Caco-2 (cell line): ENCODE measurements at regions not wholly inside any gene's neighbourhood (a gene's known extent, or its start where the extent isn't known, plus 50 kb on each side); places are given as distances from the start of the nearest gene placed in this dataset.

Experiments used
- BruUV-seq: library from RNA; stranded (reverse); fragments of 400-500 nt; replicated peaks from 2 replicates; lab custom pipeline; 2021; lab: Mats Ljungman, UMichigan
- CTCF ChIA-PET: fragments of 300-600 bp; sonication (Branson Sonifier 250); formaldehyde crosslinking; loops from one replicate; lab custom pipeline; 2022; ENCODE audit warnings: antibody characterized with exemption; lab: Charles Lee
- POLR2A ChIA-PET: fragments of 300-600 bp; sonication (Branson Sonifier 250); formaldehyde crosslinking; loops from one replicate; lab custom pipeline; 2022; ENCODE audit warnings: antibody characterized with exemption; lab: Charles Lee
- DNase-seq, 2 experiments: peaks; one replicate each; pipeline versions ENCODE4 v3.0.0 to v3.0.0-alpha.2; 2020 to 2022
- H3K27me3 ChIP-seq: replicated peaks from 2 replicates; pipeline ENCODE4 v1.6.0; 2011; ENCODE audit warnings: low read length; ENCODE audit not compliant: control insufficient read depth, insufficient read depth
- H3K36me3 ChIP-seq: 2 replicates; pipeline ENCODE4 v1.5.1; 2011; ENCODE audit warnings: low read length; ENCODE audit not compliant: control insufficient read depth, insufficient read depth
- H3K4me1 ChIP-seq: fragments of 250-450 bp; sonication (Bioruptor Pico); 2 replicates; pipeline ENCODE4 v1.5.1; 2020; ENCODE audit warnings: mild to moderate bottlenecking
- H3K4me3 ChIP-seq: 2 replicates; pipeline ENCODE4 v1.5.1; 2011; ENCODE audit warnings: low read depth, mild to moderate bottlenecking, control low read depth, low read length
- H3K9me3 ChIP-seq: fragments of 250-450 bp; sonication (Bioruptor Pico); 2 replicates; pipeline ENCODE4 v1.5.1; 2020; ENCODE audit warnings: mild to moderate bottlenecking, moderate library complexity
- H3K27ac Mint-ChIP-seq: one replicate; pipeline ENCODE4 v1.8.0; 2022; ENCODE audit warnings: mixed read lengths; ENCODE audit not compliant: unreplicated experiment
- H3K27me3 Mint-ChIP-seq: one replicate; pipeline ENCODE4 v1.8.0; 2022; ENCODE audit warnings: mixed read lengths; ENCODE audit not compliant: insufficient read depth, unreplicated experiment
- H3K36me3 Mint-ChIP-seq: one replicate; pipeline ENCODE4 v1.8.0; 2022; ENCODE audit warnings: mild to moderate bottlenecking, mixed read lengths; ENCODE audit not compliant: insufficient read depth, unreplicated experiment
- H3K4me1 Mint-ChIP-seq: one replicate; pipeline ENCODE4 v1.8.0; 2022; ENCODE audit warnings: low read depth, mixed read lengths; ENCODE audit not compliant: unreplicated experiment
- H3K4me3 Mint-ChIP-seq: one replicate; pipeline ENCODE4 v1.8.0; 2022; ENCODE audit warnings: mild to moderate bottlenecking, moderate library complexity, mixed read lengths; ENCODE audit not compliant: unreplicated experiment
- H3K9me3 Mint-ChIP-seq: one replicate; pipeline ENCODE4 v1.8.0; 2022; ENCODE audit warnings: mixed read lengths; ENCODE audit not compliant: unreplicated experiment
- CTCF ChIP-seq, 2 experiments: fragments of 200-600 bp in 1 of 2; IDR thresholded peaks; 1 replicate in 1 of 2; 2 replicates in 1 of 2; pipeline versions ENCODE4 v1.5.1 to v1.8.0; 2011 to 2022; ENCODE audit warnings: antibody characterized with exemption in 1 of 2, control low read depth in 1 of 2, inconsistent platforms in 1 of 2, low read depth in 1 of 2, low read length in 1 of 2, mild to moderate bottlenecking in 1 of 2, moderate library complexity in 1 of 2; ENCODE audit not compliant: insufficient read depth in 1 of 2, severe bottlenecking in 1 of 2, unreplicated experiment in 1 of 2
- intact Hi-C: fragments of 100-400 bp; cut with micrococcal nuclease; formaldehyde crosslinking; loops from one replicate; pipeline ENCODE4 v1.10.0; 2022; ENCODE audit not compliant: unreplicated experiment

GRCh38 chr9:110069326-110070248 is 138.4 kb downstream of the C9orf152 start:
- H3K9me3 ChIP-seq, result no peaks in the 10 kb centered on the region
- Mint-ChIP-seq H3K4me3 (no peak overlapping the region), H3K27ac (no peak overlapping the region), H3K9me3 (no peaks in the 10 kb centered on the region), H3K4me1 (peaks cover 30% of the 10 kb centered on the region), H3K27me3 (no peaks in the 10 kb centered on the region), H3K36me3 (peaks cover 7% of the 10 kb centered on the region)
- ChIA-PET CTCF (no interaction called here), POLR2A (no interaction called here)
- no peak for TF ChIP-seq CTCF (IDR thresholded peaks at IDR 0.05; ENCODE audit: insufficient read depth in 1 of 2, low read depth in 1 of 2, low read length in 1 of 2, severe bottlenecking in 1 of 2, unreplicated experiment in 1 of 2)
- intact Hi-C loops, result loop anchor here (5.0 kb wide), 1 partner anchor 83 kb away; no protein-coding TSS in a partner anchor
- H3K4me3 ChIP-seq, result no peak overlapping the region
- H3K27me3 ChIP-seq, result no peaks in the 10 kb centered on the region
- peaks cover 29% of the 10 kb centered on the region for H3K4me1 ChIP-seq
- no peaks in the 10 kb centered on the region for H3K36me3 ChIP-seq
- no peak for DNase-seq
- BruUV-seq, result no TSS peak

- Histone ChIP-seq H3K4me1 (peaks cover 22% of the 10 kb centered on the region), H3K36me3 (no peaks in the 10 kb centered on the region), H3K27me3 (no peaks in the 10 kb centered on the region), H3K9me3 (no peaks in the 10 kb centered on the region), H3K4me3 (no peak overlapping the region)
- no TSS peak for BruUV-seq
- Mint-ChIP-seq H3K27ac (no peak overlapping the region), H3K4me3 (no peak overlapping the region), H3K36me3 (no peaks in the 10 kb centered on the region), H3K27me3 (no peaks in the 10 kb centered on the region), H3K9me3 (no peaks in the 10 kb centered on the region), H3K4me1 (peaks cover 14% of the 10 kb centered on the region)
- intact Hi-C loops, result loop anchor here (1.0 to 5.0 kb wide), 3 partner anchors 16 to 80 kb away; no protein-coding TSS in a partner anchor
- CTCF ChIA-PET, result interaction anchor here (0.5 to 0.8 kb wide), 3 partner anchors 32 to 71 kb away, joined by 3 read pairs; no protein-coding TSS in a partner anchor
- POLR2A ChIA-PET, result interaction anchor here (1.0 kb wide), 1 partner anchor 54 kb away, joined by 10 read pairs; no protein-coding TSS in a partner anchor
- TF ChIP-seq CTCF (IDR thresholded peaks at IDR 0.05; ENCODE audit: insufficient read depth in 1 of 2, low read depth in 1 of 2, low read length in 1 of 2, severe bottlenecking in 1 of 2, unreplicated experiment in 1 of 2), result no peak
- no peak for DNase-seq
These were observed 135.2 kb downstream of the C9orf152 start for GRCh38 chr9:110072597-110073355.

DNA sequence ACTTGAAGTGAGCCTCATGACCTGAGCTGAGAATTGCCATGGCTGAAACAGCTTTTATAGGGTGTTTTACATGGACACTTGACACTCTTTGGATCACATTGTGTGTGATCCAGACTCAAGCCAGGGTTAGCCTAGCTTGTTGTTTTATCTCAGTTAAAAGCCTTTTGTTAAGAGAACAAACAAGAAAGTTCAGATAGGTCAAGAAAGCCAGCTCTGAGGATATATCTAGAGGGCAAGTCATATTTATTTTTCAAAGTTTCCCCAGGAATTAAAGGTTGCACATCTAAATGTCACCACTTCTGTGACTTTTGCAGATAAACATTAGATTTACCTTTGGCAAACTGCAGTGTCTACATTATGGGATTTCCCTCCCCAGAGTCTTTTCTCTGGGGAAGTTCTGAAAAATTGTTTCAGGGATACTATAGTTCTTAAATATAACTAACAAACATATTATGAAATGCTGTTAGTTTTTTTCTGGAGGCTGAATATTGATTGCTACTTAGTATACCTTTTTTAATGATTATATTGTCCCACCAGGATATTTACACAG is 134.5 kb downstream of the C9orf152 start:
- CTCF ChIA-PET, result interaction anchor here (0.5 to 0.8 kb wide), 3 partner anchors 31 to 70 kb away, joined by 3 read pairs; no protein-coding TSS in a partner anchor
- no peaks in the 10 kb centered on the region for H3K9me3 Mint-ChIP-seq
- H3K36me3 Mint-ChIP-seq, result no peaks in the 10 kb centered on the region
- Histone ChIP-seq H3K4me3 (no peak overlapping the region), H3K9me3 (no peaks in the 10 kb centered on the region), H3K36me3 (no peaks in the 10 kb centered on the region), H3K4me1 (peaks cover 17% of the 10 kb centered on the region), H3K27me3 (no peaks in the 10 kb centered on the region)
- intact Hi-C loops, result loop anchor here (1.0 to 5.0 kb wide), 3 partner anchors 15 to 79 kb away; no protein-coding TSS in a partner anchor
- BruUV-seq, result no TSS peak
- H3K4me3 Mint-ChIP-seq, result no peak overlapping the region
- no peak for TF ChIP-seq CTCF (IDR thresholded peaks at IDR 0.05; ENCODE audit: insufficient read depth in 1 of 2, low read depth in 1 of 2, low read length in 1 of 2, severe bottlenecking in 1 of 2, unreplicated experiment in 1 of 2)
- peak in 1 of 2 experiments; percentile 34 for DNase-seq
- H3K27me3 Mint-ChIP-seq, result no peaks in the 10 kb centered on the region
- POLR2A ChIA-PET, result interaction anchor here (1.0 kb wide), 1 partner anchor 53 kb away, joined by 10 read pairs; no protein-coding TSS in a partner anchor
- no peak overlapping the region for H3K27ac Mint-ChIP-seq
- H3K4me1 Mint-ChIP-seq, result peaks cover 9% of the 10 kb centered on the region
